SH-SY5Y (cell line): ENCODE measurements at regions not wholly inside any gene's neighbourhood (a gene's known extent, or its start where the extent isn't known, plus 50 kb on each side); places are given as distances from the start of the nearest gene placed in this dataset.

Experiments
- GATA2 ChIP-seq: IDR thresholded peaks from 2 replicates; pipeline ENCODE4 v1.6.1; 2011; ENCODE audit warnings: mild to moderate bottlenecking, low read depth, low read length
- GATA3 ChIP-seq: IDR thresholded peaks from 2 replicates; pipeline ENCODE4 v1.6.1; 2011; ENCODE audit warnings: low read depth, mild to moderate bottlenecking, low read length, moderate library complexity

GRCh38 chr13:80481588-80481987, 140.7 kb upstream of the SPRY2 start:
- TF ChIP-seq GATA3 = no peak
- no peak for TF ChIP-seq GATA2
